LNCaP clone FGC (cell line): ENCODE measurements at regions not wholly inside any gene's neighbourhood (a gene's known extent, or its start where the extent isn't known, plus 50 kb on each side); places are given as distances from the start of the nearest gene placed in this dataset.
"Not testable (repeated sequence)": the region's sequence is repeated elsewhere in the genome, so short reads cannot be mapped to it uniquely, and the experiment has no call there.

Experiments
- DNase-seq: peaks from one replicate; pipeline ENCODE4 v3.0.0-alpha.2; 2011; ENCODE audit warnings: low read depth
- H3K4me3 ChIP-seq: 2 replicates; pipeline ENCODE4 v1.5.1; 2011; ENCODE audit warnings: mild to moderate bottlenecking, low read depth, low read length, control low read depth
- CTCF ChIP-seq: IDR thresholded peaks from 2 replicates; pipeline ENCODE4 v1.5.1; 2012; ENCODE audit warnings: mild to moderate bottlenecking; ENCODE audit not compliant: control insufficient read depth, insufficient read depth; ENCODE audit errors: extremely low read depth

GRCh38 chr5:110294281-110294680 lies 432.2 kb downstream of the TMEM232 start:
- H3K4me3 ChIP-seq = no peak overlapping the region
- no peak for TF ChIP-seq CTCF
- DNase-seq = no peak

DNA sequence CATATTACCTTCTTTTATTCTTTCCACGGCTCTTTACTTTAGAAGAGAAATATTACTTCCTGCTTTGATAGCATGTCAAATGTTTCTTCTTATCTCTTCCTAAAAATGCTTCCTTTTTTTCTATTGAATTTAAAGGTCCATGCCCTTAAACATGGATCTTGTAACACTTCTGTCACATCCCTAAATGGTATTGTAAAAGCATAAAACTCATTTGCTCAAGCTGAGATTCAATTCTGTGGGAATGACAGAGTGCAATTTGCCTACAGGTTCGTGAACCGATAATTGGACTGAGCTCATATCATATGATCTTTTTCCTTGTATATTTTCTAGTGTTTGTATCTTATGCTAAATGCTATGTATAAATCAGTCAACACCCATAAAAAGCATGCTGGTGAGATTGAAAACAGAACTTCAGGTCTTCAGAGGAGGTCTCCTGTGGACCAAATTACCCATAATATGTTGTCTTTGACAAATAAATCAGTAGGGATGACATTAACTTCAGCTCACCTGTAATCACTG lies 429.3 kb downstream of the TMEM232 start:
- TF ChIP-seq CTCF = no peak
- DNase-seq = no peak
- H3K4me3 ChIP-seq = no peak overlapping the region

- TF ChIP-seq CTCF = no peak
- H3K4me3 ChIP-seq = no peak overlapping the region
Observed at GRCh38 chr5:110304176-110304575, 422.3 kb downstream of the TMEM232 start.

GRCh38 chr5:110306650-110307049 lies 419.8 kb downstream of the TMEM232 start:
- H3K4me3 ChIP-seq = no peak overlapping the region
- DNase-seq = no peak
- TF ChIP-seq CTCF = no peak

More at GRCh38 chr5:110304176-110304575, 422.3 kb downstream of the TMEM232 start:
- no peak for DNase-seq

DNA sequence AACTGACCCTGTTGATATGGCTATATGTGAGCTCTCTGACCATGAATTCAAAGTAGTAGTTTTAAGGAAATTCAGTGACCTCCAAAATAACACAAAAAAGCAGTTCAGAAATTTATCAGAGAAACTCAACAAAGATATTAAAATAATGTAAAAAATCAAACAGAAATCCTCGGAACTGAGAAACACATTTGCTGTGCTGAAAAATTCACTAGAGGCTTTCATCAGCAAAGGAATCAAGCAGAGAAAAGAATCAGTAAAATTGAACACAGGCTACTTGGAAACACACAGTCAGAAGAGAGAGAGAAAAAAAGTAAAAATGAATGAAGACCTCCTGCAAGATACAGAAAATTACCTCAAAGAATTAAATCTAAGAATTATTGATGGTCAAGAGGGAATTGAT lies 417.2 kb downstream of the TMEM232 start:
- no peak for TF ChIP-seq CTCF
- H3K4me3 ChIP-seq = no peak overlapping the region
- DNase-seq = no peak

DNA sequence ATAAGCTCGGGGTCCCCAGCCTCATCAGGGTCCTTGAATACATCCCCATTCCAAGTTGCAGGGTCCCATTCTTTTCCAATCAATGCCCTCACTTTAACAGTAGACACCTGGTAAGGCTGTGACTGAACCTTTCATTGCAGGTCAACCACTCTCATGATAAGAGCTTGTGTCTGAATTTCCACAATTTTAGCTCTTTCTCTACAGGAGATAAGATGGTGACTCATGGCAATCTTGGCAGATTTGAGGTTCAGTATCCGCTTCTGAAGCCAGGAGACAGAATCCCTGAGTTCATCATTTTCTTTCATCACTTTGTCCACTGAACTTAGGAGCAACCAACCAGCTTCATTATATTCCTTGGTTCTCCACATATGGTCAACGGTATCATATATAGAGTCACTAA lies 409.9 kb downstream of the TMEM232 start:
- not testable (repeated sequence) for H3K4me3 ChIP-seq, DNase-seq

GRCh38 chr5:110321117-110321516 lies 405.4 kb downstream of the TMEM232 start:
- no peak overlapping the region for H3K4me3 ChIP-seq
- no peak for DNase-seq
- TF ChIP-seq CTCF = no peak
